Fibroblast of lung (primary cell): ENCODE measurements at regions not wholly inside any gene's neighbourhood (a gene's known extent, or its start where the extent isn't known, plus 50 kb on each side); places are given as distances from the start of the nearest gene placed in this dataset.

ENCODE experiments used
- DNase-seq, 2 donors: peaks; one replicate each; pipeline versions ENCODE4 v3.0.0 to v3.0.0-alpha.2; 2010; ENCODE audit warnings: low read depth in 2 of 2
- H2AFZ ChIP-seq: 2 replicates; pipeline ENCODE4 v1.5.1; 2012; ENCODE audit warnings: low read length, control low read depth, inconsistent platforms
- H3K27ac ChIP-seq: 2 replicates; pipeline ENCODE4 v1.5.1; 2011; ENCODE audit warnings: low read length, control low read depth; ENCODE audit not compliant: insufficient read depth
- H3K27me3 ChIP-seq: 2 replicates; pipeline ENCODE4 v1.5.1; 2011; ENCODE audit warnings: mild to moderate bottlenecking, low read length; ENCODE audit not compliant: control insufficient read depth, insufficient read depth
- H3K36me3 ChIP-seq: 2 replicates; pipeline ENCODE4 v1.5.1; 2011; ENCODE audit warnings: low read length; ENCODE audit not compliant: control insufficient read depth, insufficient read depth
- H3K4me1 ChIP-seq: 2 replicates; pipeline ENCODE4 v1.5.1; 2011; ENCODE audit warnings: low read length; ENCODE audit not compliant: control insufficient read depth, insufficient read depth; ENCODE audit errors: extremely low read depth
- H3K4me2 ChIP-seq: 2 replicates; pipeline ENCODE4 v1.5.1; 2011; ENCODE audit warnings: low read length, control low read depth; ENCODE audit not compliant: insufficient read depth; ENCODE audit errors: extremely low read depth
- H3K4me3 ChIP-seq, 4 experiments: fragments of 200-600 bp in 1 of 4; sonication (generic) in 1 of 4; replicated peaks in 1 of 4; 2 replicates each; pipeline ENCODE4 v1.5.1; 2011 to 2016; ENCODE audit warnings: low read length in 4 of 4, low read depth in 3 of 4, mild to moderate bottlenecking in 3 of 4, control low read depth in 2 of 4, inconsistent platforms in 1 of 4, mixed read lengths in 1 of 4; ENCODE audit not compliant: insufficient read depth in 1 of 4; ENCODE audit errors: control extremely low read depth in 1 of 4
- H3K79me2 ChIP-seq: 2 replicates; pipeline ENCODE4 v1.5.1; 2012; ENCODE audit warnings: mild to moderate bottlenecking, low read length, inconsistent platforms; ENCODE audit not compliant: control insufficient read depth, insufficient read depth
- H3K9ac ChIP-seq: 2 replicates; pipeline ENCODE4 v1.5.1; 2011; ENCODE audit warnings: mild to moderate bottlenecking, low read length, control low read depth; ENCODE audit not compliant: insufficient read depth
- H3K9me3 ChIP-seq: 2 replicates; pipeline ENCODE4 v1.5.1; 2012; ENCODE audit warnings: low read depth, low read length; ENCODE audit not compliant: control insufficient read depth, insufficient read depth
- H4K20me1 ChIP-seq: 2 replicates; pipeline ENCODE4 v1.5.1; 2011; ENCODE audit warnings: low read length; ENCODE audit not compliant: control insufficient read depth, insufficient read depth; ENCODE audit errors: extremely low read depth
- CTCF ChIP-seq, 2 donors: IDR thresholded peaks in 1 of 2; conservative IDR thresholded peaks in 1 of 2; 1 replicate in 1 of 2; 2 replicates in 1 of 2; pipeline ENCODE4 v1.5.1; 2011 to 2012; ENCODE audit warnings: low read length in 2 of 2, control low read depth in 1 of 2, inconsistent platforms in 1 of 2, low read depth in 1 of 2, mild to moderate bottlenecking in 1 of 2
- EZH2 ChIP-seq: IDR thresholded peaks from 2 replicates; pipeline ENCODE4 v1.5.1; 2012; ENCODE audit warnings: low read length, control low read depth, mild to moderate bottlenecking; ENCODE audit errors: missing control alignments

- H3K4me2 ChIP-seq: no peak overlapping the region
- no peaks in the 10 kb centered on the region for H3K9me3 ChIP-seq
- no peaks in the 10 kb centered on the region for H3K27me3 ChIP-seq
- no peaks in the 10 kb centered on the region for H3K4me1 ChIP-seq
- H2AFZ ChIP-seq: no peak overlapping the region
- TF ChIP-seq EZH2 (no peak), CTCF (conservative IDR thresholded peaks at IDR 0.05 in 1 of 2, IDR thresholded peaks at IDR 0.05 in 1 of 2; ENCODE audit: low read depth in 1 of 2, low read length in 2 of 2) (no peak)
- no peaks in the 10 kb centered on the region for H3K79me2 ChIP-seq
- no peak overlapping the region for H3K9ac ChIP-seq
- H3K36me3 ChIP-seq: no peaks in the 10 kb centered on the region
- H3K4me3 ChIP-seq: no peak overlapping the region
- DNase-seq: peak in 1 of 2 donors; percentile 8
- no peaks in the 10 kb centered on the region for H4K20me1 ChIP-seq
- H3K27ac ChIP-seq: no peak overlapping the region
These were observed 511.8 kb upstream of the ID4 start for GRCh38 chr6:19325335-19325789.

GRCh38 chr6:19327241-19327640, 509.9 kb upstream of the ID4 start:
- Histone ChIP-seq H3K27ac (no peak overlapping the region), H3K27me3 (no peaks in the 10 kb centered on the region), H3K4me2 (no peak overlapping the region), H3K9ac (no peak overlapping the region), H2AFZ (peak overlapping the region; percentile 12), H3K4me1 (no peaks in the 10 kb centered on the region), H3K79me2 (no peaks in the 10 kb centered on the region), H3K9me3 (no peaks in the 10 kb centered on the region), H3K4me3 (no peak overlapping the region), H4K20me1 (no peaks in the 10 kb centered on the region), H3K36me3 (no peaks in the 10 kb centered on the region)
- peak; percentile 18 to 69 for DNase-seq
- no peak for TF ChIP-seq EZH2
- TF ChIP-seq CTCF (conservative IDR thresholded peaks at IDR 0.05 in 1 of 2, IDR thresholded peaks at IDR 0.05 in 1 of 2; ENCODE audit: low read depth in 1 of 2, low read length in 2 of 2): no peak

- H3K27ac ChIP-seq: no peak overlapping the region
- H3K4me3 ChIP-seq: no peak overlapping the region
- no peaks in the 10 kb centered on the region for H3K79me2 ChIP-seq
- H4K20me1 ChIP-seq: no peaks in the 10 kb centered on the region
- H3K4me2 ChIP-seq: no peak overlapping the region
- peak in 1 of 2 donors; percentile 18 for DNase-seq
- no peaks in the 10 kb centered on the region for H3K4me1 ChIP-seq
- H2AFZ ChIP-seq: peak overlapping the region; percentile 12
- no peaks in the 10 kb centered on the region for H3K27me3 ChIP-seq
- H3K9me3 ChIP-seq: no peaks in the 10 kb centered on the region
- TF ChIP-seq EZH2: no peak
- TF ChIP-seq CTCF (conservative IDR thresholded peaks at IDR 0.05 in 1 of 2, IDR thresholded peaks at IDR 0.05 in 1 of 2; ENCODE audit: low read depth in 1 of 2, low read length in 2 of 2): no peak
- H3K9ac ChIP-seq: no peak overlapping the region
- no peaks in the 10 kb centered on the region for H3K36me3 ChIP-seq
These were observed 509.5 kb upstream of the ID4 start for GRCh38 chr6:19327661-19328060.
